ENCODE measurements at regions not wholly inside any gene's neighbourhood (a gene's known extent, or its start where the extent isn't known, plus 50 kb on each side); places are given as distances from the start of the nearest gene placed in this dataset.
"Not testable (repeated sequence)": the region's sequence is repeated elsewhere in the genome, so short reads cannot be mapped to it uniquely, and the experiment has no call there.

DNA sequence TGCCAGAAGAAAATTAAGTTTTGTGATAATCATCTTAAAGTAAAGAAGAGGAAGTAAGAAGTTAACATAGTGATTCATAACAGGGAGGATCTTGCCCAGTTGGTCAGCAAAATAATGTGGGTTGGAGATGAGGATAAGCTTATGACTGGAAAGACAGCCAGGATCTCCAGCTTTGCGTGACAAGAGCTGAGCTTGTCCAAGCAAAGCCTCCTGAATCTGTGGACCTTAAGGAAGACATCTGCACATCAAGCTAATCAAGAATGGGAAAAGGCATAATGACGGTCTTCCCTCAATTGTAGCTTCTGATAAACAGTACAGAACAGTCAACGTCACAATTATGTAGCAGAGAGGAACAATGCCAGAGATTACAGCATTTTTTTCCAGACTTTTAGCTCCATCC lies 744.7 kb upstream of the GOT2 start:
- no peaks in the 10 kb centered on the region for H3K36me3 Mint-ChIP-seq
- no peak overlapping the region for H3K27ac Mint-ChIP-seq
- H3K4me1 Mint-ChIP-seq, result no peaks in the 10 kb centered on the region
- H3K9me3 Mint-ChIP-seq (ENCODE audit: low read depth), result peaks cover 16% of the 10 kb centered on the region
- no peak overlapping the region for H3K4me3 Mint-ChIP-seq
- CTCF ChIA-PET, result no interaction called here
- ATAC-seq (no peak), DNase-seq (no peak)
- H3K27me3 Mint-ChIP-seq, result no peaks in the 10 kb centered on the region

DNA sequence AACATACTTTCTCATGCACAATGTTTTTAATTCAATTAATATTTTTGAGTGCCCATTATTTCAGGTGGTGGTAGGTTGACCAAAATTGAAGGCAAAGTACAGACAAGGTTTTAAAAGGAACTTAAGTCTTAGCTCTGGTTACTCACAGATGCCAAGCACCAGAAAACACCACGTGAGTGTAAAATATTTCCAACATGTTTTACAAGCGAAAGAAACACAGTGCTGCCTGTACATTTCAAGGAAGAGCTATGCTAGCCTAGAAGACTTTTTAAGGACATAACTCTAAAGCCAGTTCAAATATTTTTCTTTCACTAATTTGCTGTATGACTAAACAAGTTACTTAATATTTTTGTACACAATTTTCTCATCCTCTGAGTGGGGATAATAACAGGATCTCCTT lies 736.4 kb upstream of the GOT2 start:
- H3K27me3 Mint-ChIP-seq, result no peaks in the 10 kb centered on the region
- CTCF ChIA-PET, result no interaction called here

GRCh38 chr16:59469266-59469665 lies 735.1 kb upstream of the GOT2 start:
- Mint-ChIP-seq H3K4me3 (no peak overlapping the region), H3K27ac (no peak overlapping the region), H3K9me3 (ENCODE audit: low read depth) (peaks cover 5% of the 10 kb centered on the region), H3K27me3 (no peaks in the 10 kb centered on the region), H3K4me1 (no peaks in the 10 kb centered on the region), H3K36me3 (no peaks in the 10 kb centered on the region)
- DNase-seq (no peak), ATAC-seq (no peak)
- CTCF ChIA-PET, result no interaction called here

More for the DNA sequence above, 736.4 kb upstream of the GOT2 start:
- DNase-seq (no peak), ATAC-seq (no peak)
- H3K36me3 Mint-ChIP-seq, result no peaks in the 10 kb centered on the region
- H3K4me1 Mint-ChIP-seq, result no peaks in the 10 kb centered on the region
- peaks cover 5% of the 10 kb centered on the region for H3K9me3 Mint-ChIP-seq (ENCODE audit: low read depth)
- no peak overlapping the region for H3K4me3 Mint-ChIP-seq
- no peak overlapping the region for H3K27ac Mint-ChIP-seq

DNA sequence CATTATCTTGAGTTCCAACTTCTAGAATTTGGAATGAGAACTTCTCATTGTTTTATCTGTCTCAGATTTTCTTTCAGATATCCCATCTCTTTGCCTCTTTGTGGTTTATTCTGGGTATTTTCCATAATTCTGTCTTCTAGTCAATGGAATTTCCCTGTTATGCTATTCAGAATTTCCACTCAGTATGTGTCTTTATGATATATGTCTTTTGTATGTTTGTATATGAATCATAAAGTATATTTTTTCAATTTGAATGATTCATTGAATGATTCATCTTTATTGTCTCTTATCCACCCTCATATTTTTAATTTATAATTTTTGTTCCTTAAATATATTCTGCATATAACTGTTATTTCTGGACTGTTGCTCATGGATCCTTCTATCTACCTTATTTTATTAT lies 729.7 kb upstream of the GOT2 start:
- ATAC-seq, result no peak
- Mint-ChIP-seq H3K4me1 (no peaks in the 10 kb centered on the region), H3K27me3 (no peaks in the 10 kb centered on the region)

DNA sequence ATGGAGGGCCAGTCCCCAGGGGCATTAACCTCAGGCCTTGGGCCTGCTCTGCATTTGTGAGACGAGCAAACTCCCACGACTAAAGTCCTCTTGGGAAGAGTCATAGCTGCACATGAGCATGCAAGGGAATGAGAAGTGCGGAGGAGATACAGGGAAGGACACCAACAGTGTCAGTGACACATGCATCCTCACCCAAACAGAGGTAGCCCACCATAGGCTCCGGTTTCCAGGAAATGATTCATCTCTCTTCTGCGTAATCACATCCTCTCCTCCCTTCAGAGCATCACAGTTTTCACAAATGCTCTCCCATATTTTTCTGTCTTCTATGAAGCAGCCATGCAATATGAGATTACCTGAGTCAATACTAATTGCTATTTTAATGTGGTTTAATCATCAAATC lies 725.7 kb upstream of the GOT2 start:
- ATAC-seq (no peak), DNase-seq (no peak)
- Mint-ChIP-seq H3K9me3 (ENCODE audit: low read depth) (peaks cover 6% of the 10 kb centered on the region), H3K4me1 (no peaks in the 10 kb centered on the region), H3K4me3 (no peak overlapping the region), H3K27me3 (no peaks in the 10 kb centered on the region), H3K27ac (no peak overlapping the region), H3K36me3 (peaks cover 1% of the 10 kb centered on the region)
- CTCF ChIA-PET, result no interaction called here

More for the DNA sequence above, 729.7 kb upstream of the GOT2 start:
- no peak overlapping the region for H3K4me3 Mint-ChIP-seq
- peaks cover 3% of the 10 kb centered on the region for H3K9me3 Mint-ChIP-seq (ENCODE audit: low read depth)
- no peak overlapping the region for H3K27ac Mint-ChIP-seq
- peaks cover 1% of the 10 kb centered on the region for H3K36me3 Mint-ChIP-seq
- CTCF ChIA-PET, result no interaction called here
- DNase-seq, result no peak

GRCh38 chr16:59455497-59455896 lies 721.4 kb upstream of the GOT2 start:
- CTCF ChIA-PET, result no interaction called here
- DNase-seq, result no peak
- Mint-ChIP-seq H3K27me3 (no peaks in the 10 kb centered on the region), H3K4me1 (no peaks in the 10 kb centered on the region), H3K36me3 (peaks cover 1% of the 10 kb centered on the region), H3K4me3 (no peak overlapping the region), H3K27ac (no peak overlapping the region), H3K9me3 (ENCODE audit: low read depth) (peaks cover 9% of the 10 kb centered on the region)
- ATAC-seq, result no peak

- H3K4me3 Mint-ChIP-seq; ATAC-seq; H3K27ac Mint-ChIP-seq; H3K9me3 Mint-ChIP-seq (ENCODE audit: low read depth); H3K36me3 Mint-ChIP-seq; CTCF ChIA-PET; H3K4me1 Mint-ChIP-seq; DNase-seq; H3K27me3 Mint-ChIP-seq: not testable (repeated sequence)
These were observed 716.4 kb upstream of the GOT2 start for GRCh38 chr16:59450513-59450912.

GRCh38 chr16:59440502-59440901 lies 706.4 kb upstream of the GOT2 start:
- Mint-ChIP-seq H3K9me3 (ENCODE audit: low read depth) (peaks cover 7% of the 10 kb centered on the region), H3K36me3 (no peaks in the 10 kb centered on the region), H3K27me3 (no peaks in the 10 kb centered on the region), H3K27ac (no peak overlapping the region), H3K4me1 (no peaks in the 10 kb centered on the region), H3K4me3 (no peak overlapping the region)
- CTCF ChIA-PET, result no interaction called here
- ATAC-seq (no peak), DNase-seq (no peak)

- Mint-ChIP-seq H3K4me3 (no peak overlapping the region), H3K27ac (no peak overlapping the region), H3K36me3 (no peaks in the 10 kb centered on the region), H3K9me3 (ENCODE audit: low read depth) (peaks cover 11% of the 10 kb centered on the region), H3K27me3 (no peaks in the 10 kb centered on the region), H3K4me1 (no peaks in the 10 kb centered on the region)
- no peak for ATAC-seq
- CTCF ChIA-PET, result no interaction called here
- DNase-seq, result no peak
These were observed 698.8 kb upstream of the GOT2 start for GRCh38 chr16:59432896-59433295.

GRCh38 chr16:59432276-59432675 lies 698.2 kb upstream of the GOT2 start:
- H3K4me1 Mint-ChIP-seq, result no peaks in the 10 kb centered on the region
- ATAC-seq, result no peak

DNA sequence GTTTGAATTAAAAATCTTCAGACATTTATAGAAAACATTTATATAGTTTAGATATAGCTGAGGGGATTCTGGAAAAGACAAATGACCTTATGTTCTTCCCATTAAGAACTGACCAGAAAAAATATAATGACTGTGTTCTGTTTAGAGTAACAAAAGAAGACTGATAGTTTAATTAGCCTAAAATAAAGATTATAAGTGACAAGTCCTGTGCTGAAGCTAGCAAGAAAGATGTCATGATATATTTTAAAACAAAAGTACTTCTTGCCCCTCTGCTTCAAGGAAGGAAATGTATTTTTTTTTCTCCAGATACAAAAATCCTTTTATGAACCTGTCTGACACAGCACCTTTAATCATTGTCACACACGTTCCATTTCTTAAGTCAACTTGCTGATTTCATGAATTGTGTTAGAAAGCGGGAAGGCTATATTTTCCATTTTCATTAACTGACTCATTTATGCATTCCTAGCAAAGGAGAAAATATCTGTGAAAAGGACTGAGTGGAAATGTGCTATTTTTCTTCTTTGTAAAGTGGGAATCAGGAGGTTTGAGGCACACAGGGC lies 690.7 kb upstream of the GOT2 start:
- DNase-seq (no peak), ATAC-seq (no peak)
- Mint-ChIP-seq H3K36me3 (no peaks in the 10 kb centered on the region), H3K27ac (no peak overlapping the region), H3K9me3 (ENCODE audit: low read depth) (peaks cover 8% of the 10 kb centered on the region), H3K27me3 (no peaks in the 10 kb centered on the region), H3K4me1 (no peaks in the 10 kb centered on the region), H3K4me3 (no peak overlapping the region)
- CTCF ChIA-PET, result no interaction called here

More at GRCh38 chr16:59432276-59432675, 698.2 kb upstream of the GOT2 start:
- H3K27ac Mint-ChIP-seq, result no peak overlapping the region
- no peak for DNase-seq
- H3K9me3 Mint-ChIP-seq (ENCODE audit: low read depth), result peaks cover 11% of the 10 kb centered on the region
- no peaks in the 10 kb centered on the region for H3K36me3 Mint-ChIP-seq
- H3K4me3 Mint-ChIP-seq, result no peak overlapping the region
- CTCF ChIA-PET, result no interaction called here
- no peaks in the 10 kb centered on the region for H3K27me3 Mint-ChIP-seq

GRCh38 chr16:59411961-59412841 lies 678.1 kb upstream of the GOT2 start:
- ATAC-seq, result no peak
- peaks cover 4% of the 10 kb centered on the region for H3K9me3 Mint-ChIP-seq (ENCODE audit: low read depth)
- no peaks in the 10 kb centered on the region for H3K36me3 Mint-ChIP-seq
- H3K27ac Mint-ChIP-seq, result no peak overlapping the region
- no peak overlapping the region for H3K4me3 Mint-ChIP-seq
- H3K27me3 Mint-ChIP-seq, result no peaks in the 10 kb centered on the region
- DNase-seq, result no peak
- no peaks in the 10 kb centered on the region for H3K4me1 Mint-ChIP-seq
- CTCF ChIA-PET, result no interaction called here

DNA sequence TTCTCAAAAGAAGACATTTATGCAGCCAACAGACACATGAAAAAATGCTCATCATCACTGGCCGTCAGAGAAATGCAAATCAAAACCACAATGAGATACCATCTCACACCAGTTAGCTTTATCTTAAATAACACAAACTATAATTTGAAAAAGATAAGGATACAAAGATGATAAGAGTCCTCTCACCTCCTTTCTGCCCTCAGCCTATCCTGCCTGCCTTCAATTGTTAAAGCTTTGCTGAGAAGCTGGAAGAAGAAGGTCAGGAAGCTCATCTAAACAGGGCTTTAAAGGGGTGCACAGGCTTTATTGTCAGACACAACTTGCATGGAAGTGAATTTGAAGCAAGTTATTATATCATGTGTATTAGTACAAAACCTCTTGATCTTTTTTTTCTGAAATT lies 676.3 kb upstream of the GOT2 start:
- no peaks in the 10 kb centered on the region for H3K4me1 Mint-ChIP-seq
- H3K27ac Mint-ChIP-seq, result no peak overlapping the region
- CTCF ChIA-PET, result no interaction called here
- no peaks in the 10 kb centered on the region for H3K36me3 Mint-ChIP-seq
- ATAC-seq (no peak), DNase-seq (no peak)
- H3K4me3 Mint-ChIP-seq, result no peak overlapping the region
- H3K27me3 Mint-ChIP-seq, result no peaks in the 10 kb centered on the region
- H3K9me3 Mint-ChIP-seq (ENCODE audit: low read depth), result peaks cover 2% of the 10 kb centered on the region

DNA sequence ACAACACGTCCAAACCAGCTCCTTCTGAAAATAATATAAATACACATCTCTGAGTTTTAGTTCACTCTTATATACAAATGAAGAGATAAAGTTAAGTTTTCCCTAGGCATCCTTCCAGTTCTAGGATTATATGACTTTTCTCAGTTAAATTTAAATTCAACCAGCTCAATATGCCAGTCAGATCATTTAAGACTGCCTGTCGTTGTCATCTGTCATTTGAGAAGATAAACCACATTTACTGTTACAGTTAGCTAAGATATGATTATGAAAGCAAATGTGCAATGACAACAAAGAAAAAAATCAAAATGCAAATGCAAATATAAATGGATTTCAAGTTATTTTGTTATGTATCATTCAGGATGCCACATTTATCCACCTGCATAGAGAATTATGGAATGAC lies 671.7 kb upstream of the GOT2 start:
- CTCF ChIA-PET, result no interaction called here
- Mint-ChIP-seq H3K36me3 (no peaks in the 10 kb centered on the region), H3K4me1 (no peaks in the 10 kb centered on the region), H3K4me3 (no peak overlapping the region), H3K27me3 (no peaks in the 10 kb centered on the region), H3K9me3 (ENCODE audit: low read depth) (peaks cover 4% of the 10 kb centered on the region), H3K27ac (no peak overlapping the region)
- DNase-seq (no peak), ATAC-seq (no peak)

All from activated CD8-positive, alpha-beta memory T cell treated with anti-CD3 and anti-CD28 coated beads, Interleukin-2, amount 10 ng/mL, durations not matched to agents 7 days and 5 days (primary cell).